H9 (cell line): ENCODE measurements at regions not wholly inside any gene's neighbourhood (a gene's known extent, or its start where the extent isn't known, plus 50 kb on each side); places are given as distances from the start of the nearest gene placed in this dataset.
A peak's percentile ranks its signal among the peaks of the same experiment; 100 is the strongest.

Experiments used
- DNase-seq: peaks from one replicate; pipeline ENCODE4 v3.0.0-alpha.2; 2017
- H2AFZ ChIP-seq: one replicate; pipeline ENCODE4 v1.6.1; 2013; ENCODE audit warnings: mild to moderate bottlenecking, low read length, control low read depth, moderate library complexity
- H2AK5ac ChIP-seq: 2 replicates; pipeline ENCODE4 v1.6.1; 2013; ENCODE audit warnings: low read length, control low read depth, mixed read lengths; ENCODE audit not compliant: insufficient read length
- H2BK120ac ChIP-seq: one replicate; pipeline ENCODE4 v1.6.1; 2013; ENCODE audit warnings: low read depth, mild to moderate bottlenecking, low read length, control low read depth, inconsistent platforms; ENCODE audit not compliant: poor library complexity, severe bottlenecking
- H2BK12ac ChIP-seq: 2 replicates; pipeline ENCODE4 v1.6.1; 2013; ENCODE audit warnings: low read length, control low read depth, mixed read lengths, low read depth; ENCODE audit not compliant: insufficient read length
- H2BK15ac ChIP-seq: 2 replicates; pipeline ENCODE4 v1.6.1; 2013; ENCODE audit warnings: low read depth, low read length, control low read depth
- H2BK20ac ChIP-seq: one replicate; pipeline ENCODE4 v1.6.1; 2013; ENCODE audit warnings: low read depth, mild to moderate bottlenecking, low read length, control low read depth, inconsistent platforms; ENCODE audit not compliant: poor library complexity, severe bottlenecking
- H2BK5ac ChIP-seq: 2 replicates; pipeline ENCODE4 v1.6.1; 2013; ENCODE audit warnings: low read length, control low read depth, mixed read lengths; ENCODE audit not compliant: insufficient read length
- H3K14ac ChIP-seq: 2 replicates; pipeline ENCODE4 v1.6.1; 2013; ENCODE audit warnings: low read length, control low read depth; ENCODE audit not compliant: insufficient read depth
- H3K18ac ChIP-seq: 2 replicates; pipeline ENCODE4 v1.6.1; 2013; ENCODE audit warnings: low read depth, mild to moderate bottlenecking, mixed read lengths, low read length, control low read depth; ENCODE audit not compliant: insufficient read length
- H3K23ac ChIP-seq: 2 replicates; pipeline ENCODE4 v1.6.1; 2013; ENCODE audit warnings: low read length, control low read depth, mixed read lengths, low read depth; ENCODE audit not compliant: insufficient read length
- H3K23me2 ChIP-seq: 2 replicates; pipeline ENCODE4 v1.6.1; 2013; ENCODE audit warnings: low read depth, mild to moderate bottlenecking, mixed read lengths, low read length, control low read depth; ENCODE audit not compliant: insufficient read length, poor library complexity, severe bottlenecking
- H3K27ac ChIP-seq: 2 replicates; pipeline ENCODE4 v1.5.1; 2013; ENCODE audit warnings: low read length, control low read depth, mixed read lengths, low read depth; ENCODE audit not compliant: insufficient read length
- H3K27me3 ChIP-seq: 2 replicates; pipeline ENCODE4 v1.6.1; 2013; ENCODE audit warnings: low read length, control low read depth, inconsistent platforms; ENCODE audit not compliant: insufficient read depth
- H3K4ac ChIP-seq: 2 replicates; pipeline ENCODE4 v1.6.1; 2013; ENCODE audit warnings: low read depth, mild to moderate bottlenecking, control low read depth, inconsistent platforms, low read length, moderate library complexity
- H3K4me1 ChIP-seq: 2 replicates; pipeline ENCODE4 v1.6.1; 2013; ENCODE audit warnings: low read length, control low read depth, inconsistent platforms; ENCODE audit not compliant: insufficient read depth
- H3K4me2 ChIP-seq: 2 replicates; pipeline ENCODE4 v1.6.1; 2013; ENCODE audit warnings: low read length, control low read depth, mixed read lengths; ENCODE audit not compliant: insufficient read length, insufficient read depth
- H3K56ac ChIP-seq: 2 replicates; pipeline ENCODE4 v1.6.1; 2013; ENCODE audit warnings: low read depth, mild to moderate bottlenecking, mixed read lengths, low read length, control low read depth; ENCODE audit not compliant: insufficient read length
- H3K79me1 ChIP-seq: 2 replicates; pipeline ENCODE4 v1.6.1; 2013; ENCODE audit warnings: low read depth, mild to moderate bottlenecking, moderate library complexity, low read length, control low read depth, inconsistent platforms; ENCODE audit not compliant: insufficient read depth, poor library complexity, severe bottlenecking
- H3K79me2 ChIP-seq: 2 replicates; pipeline ENCODE4 v1.6.1; 2013; ENCODE audit warnings: low read length, control low read depth, inconsistent platforms; ENCODE audit not compliant: insufficient read depth
- H3K9ac ChIP-seq: 2 replicates; pipeline ENCODE4 v1.6.1; 2013; ENCODE audit warnings: low read length, control low read depth, mixed read lengths; ENCODE audit not compliant: insufficient read length; ENCODE audit errors: extremely low read depth
- H3K9me3 ChIP-seq: one replicate; pipeline ENCODE4 v1.6.1; 2013; ENCODE audit warnings: low read depth, low read length, inconsistent platforms; ENCODE audit not compliant: control insufficient read depth
- H3T11ph ChIP-seq: one replicate; pipeline ENCODE4 v1.6.1; 2013; ENCODE audit warnings: mild to moderate bottlenecking, low read length, control low read depth, inconsistent platforms
- H4K20me1 ChIP-seq: one replicate; pipeline ENCODE4 v1.6.1; 2013; ENCODE audit not compliant: control insufficient read depth, insufficient read length, insufficient read depth
- H4K5ac ChIP-seq: 2 replicates; pipeline ENCODE4 v1.6.1; 2013; ENCODE audit warnings: low read depth, mild to moderate bottlenecking, mixed read lengths, low read length, control low read depth; ENCODE audit not compliant: insufficient read length
- H4K8ac ChIP-seq: replicated peaks from 2 replicates; pipeline ENCODE4 v1.6.1; 2013; ENCODE audit warnings: low read length, control low read depth, mixed read lengths, low read depth; ENCODE audit not compliant: insufficient read length
- H4K91ac ChIP-seq: 2 replicates; pipeline ENCODE4 v1.6.1; 2013; ENCODE audit warnings: low read depth, mild to moderate bottlenecking, moderate library complexity, mixed read lengths, low read length, control low read depth; ENCODE audit not compliant: insufficient read length
- H3K27ac Mint-ChIP-seq, 3 experiments: 2 replicates in 2 of 3; 3 replicates in 1 of 3; pipeline ENCODE4 v1.8.0; 2020 to 2021; ENCODE audit warnings: mixed read lengths in 3 of 3, mild to moderate bottlenecking in 1 of 3, moderate library complexity in 1 of 3
- H3K27me3 Mint-ChIP-seq: 2 replicates; pipeline ENCODE4 v1.8.0; 2021; ENCODE audit warnings: low read depth, mild to moderate bottlenecking, moderate library complexity, mixed read lengths
- H3K36me3 Mint-ChIP-seq, 3 experiments: 2 replicates in 2 of 3; 3 replicates in 1 of 3; pipeline ENCODE4 v1.8.0; 2020 to 2021; ENCODE audit warnings: low read depth in 3 of 3, mixed read lengths in 3 of 3; ENCODE audit not compliant: insufficient read depth in 1 of 3
- H3K4me1 Mint-ChIP-seq, 2 experiments: 2 replicates each; pipeline ENCODE4 v1.8.0; 2020; ENCODE audit warnings: mixed read lengths in 2 of 2
- H3K4me3 Mint-ChIP-seq, 2 experiments: 2 replicates in 1 of 2; 3 replicates in 1 of 2; pipeline ENCODE4 v1.8.0; 2020 to 2021; ENCODE audit warnings: mild to moderate bottlenecking in 2 of 2, mixed read lengths in 2 of 2, moderate library complexity in 1 of 2
- H3K9me3 Mint-ChIP-seq, 2 experiments: 2 replicates in 1 of 2; 3 replicates in 1 of 2; pipeline ENCODE4 v1.8.0; 2020; ENCODE audit warnings: mild to moderate bottlenecking in 2 of 2, mixed read lengths in 2 of 2, moderate library complexity in 1 of 2
- CTCF ChIP-seq: fragments of 200-600 bp; sonication (generic); conservative IDR thresholded peaks from 3 replicates; pipeline ENCODE4 v1.8.0; 2021; ENCODE audit warnings: antibody characterized with exemption, mild to moderate bottlenecking
- WGBS: extraction: QIAGEN DNeasy Blood & Tissue Kit; methylation state at CpG from one replicate; pipeline ENCODE4 v1.1.7; 2013; ENCODE audit warnings: missing lambda C conversion rate, low lambda C conversion rate, mixed read lengths; ENCODE audit not compliant: insufficient read length; ENCODE audit errors: extremely low coverage; 5-methylcytosine and 5-hydroxymethylcytosine counted together

GRCh38 chr2:41935825-41936224 is 112.0 kb upstream of the PKDCC start:
- Histone ChIP-seq H2BK20ac (no peak overlapping the region), H2BK5ac (no peak overlapping the region), H3K9me3 (no peaks in the 10 kb centered on the region), H3K14ac (no peak overlapping the region), H3T11ph (no peak overlapping the region), H2BK15ac (no peak overlapping the region), H4K20me1 (no peaks in the 10 kb centered on the region), H2BK12ac (no peak overlapping the region), H3K56ac (no peak overlapping the region), H3K4me2 (no peak overlapping the region), H4K8ac (no peak overlapping the region), H3K79me1 (no peaks in the 10 kb centered on the region), H3K79me2 (no peaks in the 10 kb centered on the region), H2BK120ac (no peak overlapping the region), H3K27ac (no peak overlapping the region), H2AK5ac (no peak overlapping the region), H3K4ac (no peak overlapping the region), H4K5ac (no peak overlapping the region), H3K4me1 (peaks cover 15% of the 10 kb centered on the region; the same call in 1 of the 2 replicates), H3K23me2 (no peaks in the 10 kb centered on the region), H3K23ac (no peak overlapping the region), H4K91ac (no peak overlapping the region), H2AFZ (no peak overlapping the region), H3K18ac (no peak overlapping the region), H3K9ac (no peak overlapping the region), H3K27me3 (no peaks in the 10 kb centered on the region)
- peaks cover 70 to 80% of the 10 kb centered on the region in 2 experiments for H3K4me1 Mint-ChIP-seq
- no peak for DNase-seq
- no peak overlapping the region for H3K4me3 Mint-ChIP-seq
- H3K27me3 Mint-ChIP-seq = peaks cover 6% of the 10 kb centered on the region
- TF ChIP-seq CTCF = no peak
- H3K36me3 Mint-ChIP-seq = 0 out of 7 replicates have a peak, but pooled peaks cover 0 to under 1% (median 0%) of the 10 kb centered on the region in 3 experiments
- H3K27ac Mint-ChIP-seq = peak overlapping the region in 1 of 3 experiments; percentile 59; a peak in 1 of 7 replicates
- WGBS = no CpG with 5 or more reads among the region's 2 CpGs
- H3K9me3 Mint-ChIP-seq = 0 out of 5 replicates have a peak, but pooled peaks cover 0 to under 1% of the 10 kb centered on the region in 2 experiments
